ENCODE measurements at regions not wholly inside any gene's neighbourhood (a gene's known extent, or its start where the extent isn't known, plus 50 kb on each side); places are given as distances from the start of the nearest gene placed in this dataset.

- no peaks in the 10 kb centered on the region for H3K36me3 ChIP-seq (ENCODE audit: insufficient read depth)
- no peak overlapping the region for H3K4me3 ChIP-seq (IDR thresholded peaks at IDR 0.05; ENCODE audit: insufficient read depth, low read depth, low read length)
- no peak overlapping the region for H3K27ac ChIP-seq
- no peak overlapping the region for H2AFZ ChIP-seq (ENCODE audit: low read depth)
- H3K9ac ChIP-seq, result no peak overlapping the region
- H3K4me2 ChIP-seq, result no peak overlapping the region
- H3K79me2 ChIP-seq (ENCODE audit: insufficient read depth, low read depth), result no peaks in the 10 kb centered on the region
- H3K4me1 ChIP-seq (ENCODE audit: low read depth, poor library complexity, severe bottlenecking), result no peaks in the 10 kb centered on the region
- TF ChIP-seq, protein P1, sequence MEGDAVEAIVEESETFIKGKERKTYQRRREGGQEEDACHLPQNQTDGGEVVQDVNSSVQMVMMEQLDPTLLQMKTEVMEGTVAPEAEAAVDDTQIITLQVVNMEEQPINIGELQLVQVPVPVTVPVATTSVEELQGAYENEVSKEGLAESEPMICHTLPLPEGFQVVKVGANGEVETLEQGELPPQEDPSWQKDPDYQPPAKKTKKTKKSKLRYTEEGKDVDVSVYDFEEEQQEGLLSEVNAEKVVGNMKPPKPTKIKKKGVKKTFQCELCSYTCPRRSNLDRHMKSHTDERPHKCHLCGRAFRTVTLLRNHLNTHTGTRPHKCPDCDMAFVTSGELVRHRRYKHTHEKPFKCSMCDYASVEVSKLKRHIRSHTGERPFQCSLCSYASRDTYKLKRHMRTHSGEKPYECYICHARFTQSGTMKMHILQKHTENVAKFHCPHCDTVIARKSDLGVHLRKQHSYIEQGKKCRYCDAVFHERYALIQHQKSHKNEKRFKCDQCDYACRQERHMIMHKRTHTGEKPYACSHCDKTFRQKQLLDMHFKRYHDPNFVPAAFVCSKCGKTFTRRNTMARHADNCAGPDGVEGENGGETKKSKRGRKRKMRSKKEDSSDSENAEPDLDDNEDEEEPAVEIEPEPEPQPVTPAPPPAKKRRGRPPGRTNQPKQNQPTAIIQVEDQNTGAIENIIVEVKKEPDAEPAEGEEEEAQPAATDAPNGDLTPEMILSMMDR (conservative IDR thresholded peaks at IDR 0.05; ENCODE audit: low read depth, low read length), result no peak
- H3K27me3 ChIP-seq (ENCODE audit: insufficient read depth, low read depth), result no peaks in the 10 kb centered on the region
- no peaks in the 10 kb centered on the region for H4K20me1 ChIP-seq (ENCODE audit: insufficient read depth)
Observed at GRCh38 chr4:162793004-162793403, 373.7 kb downstream of the NAF1 start.

GRCh38 chr4:162791226-162791625 lies 375.5 kb downstream of the NAF1 start:
- no peak overlapping the region for H3K4me2 ChIP-seq
- H3K9ac ChIP-seq, result no peak overlapping the region
- no peaks in the 10 kb centered on the region for H3K27me3 ChIP-seq (ENCODE audit: insufficient read depth, low read depth)
- no peak overlapping the region for H2AFZ ChIP-seq (ENCODE audit: low read depth)
- no peaks in the 10 kb centered on the region for H3K36me3 ChIP-seq (ENCODE audit: insufficient read depth)
- H3K4me1 ChIP-seq (ENCODE audit: low read depth, poor library complexity, severe bottlenecking), result no peaks in the 10 kb centered on the region
- TF ChIP-seq, protein P1 (conservative IDR thresholded peaks at IDR 0.05; ENCODE audit: low read depth, low read length), result no peak
- H4K20me1 ChIP-seq (ENCODE audit: insufficient read depth), result no peaks in the 10 kb centered on the region
- H3K79me2 ChIP-seq (ENCODE audit: insufficient read depth, low read depth), result no peaks in the 10 kb centered on the region
- no peak overlapping the region for H3K4me3 ChIP-seq (IDR thresholded peaks at IDR 0.05; ENCODE audit: insufficient read depth, low read depth, low read length)
- H3K27ac ChIP-seq, result no peak overlapping the region

DNA sequence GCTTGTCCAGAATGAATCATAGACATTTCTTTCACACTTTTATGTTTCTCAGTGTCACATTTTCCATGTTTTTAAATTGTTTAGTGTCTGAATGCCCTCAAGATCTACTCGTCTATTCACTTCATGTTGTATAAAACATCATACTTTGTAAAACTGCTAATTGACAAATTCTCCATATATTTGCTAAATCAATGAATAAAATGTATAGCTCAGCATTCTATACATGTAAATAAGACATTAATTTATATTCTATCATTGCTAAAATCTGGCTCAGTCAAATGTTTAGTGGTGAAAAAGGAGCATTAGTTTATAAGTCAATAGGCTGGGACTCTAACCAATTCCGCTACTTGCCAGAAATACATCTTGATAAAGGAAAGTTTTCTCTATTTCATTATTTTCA lies 379.6 kb downstream of the NAF1 start:
- H3K4me2 ChIP-seq, result no peak overlapping the region
- H3K4me1 ChIP-seq (ENCODE audit: low read depth, poor library complexity, severe bottlenecking), result no peaks in the 10 kb centered on the region
- TF ChIP-seq, protein P1 (conservative IDR thresholded peaks at IDR 0.05; ENCODE audit: low read depth, low read length), result no peak
- H3K9ac ChIP-seq, result no peak overlapping the region
- no peak overlapping the region for H3K4me3 ChIP-seq (IDR thresholded peaks at IDR 0.05; ENCODE audit: insufficient read depth, low read depth, low read length)
- H3K27me3 ChIP-seq (ENCODE audit: insufficient read depth, low read depth), result no peaks in the 10 kb centered on the region
- no peaks in the 10 kb centered on the region for H4K20me1 ChIP-seq (ENCODE audit: insufficient read depth)
- no peaks in the 10 kb centered on the region for H3K36me3 ChIP-seq (ENCODE audit: insufficient read depth)
- no peak overlapping the region for H3K27ac ChIP-seq
- no peaks in the 10 kb centered on the region for H3K79me2 ChIP-seq (ENCODE audit: insufficient read depth, low read depth)
- H2AFZ ChIP-seq (ENCODE audit: low read depth), result no peak overlapping the region

GRCh38 chr4:162782778-162783525 lies 383.7 kb downstream of the NAF1 start:
- no peaks in the 10 kb centered on the region for H4K20me1 ChIP-seq (ENCODE audit: insufficient read depth)
- H3K9ac ChIP-seq, result no peak overlapping the region
- TF ChIP-seq, protein P1 (conservative IDR thresholded peaks at IDR 0.05; ENCODE audit: low read depth, low read length), result no peak
- no peaks in the 10 kb centered on the region for H3K27me3 ChIP-seq (ENCODE audit: insufficient read depth, low read depth)
- no peak overlapping the region for H3K27ac ChIP-seq
- H2AFZ ChIP-seq (ENCODE audit: low read depth), result no peak overlapping the region
- H3K4me3 ChIP-seq (IDR thresholded peaks at IDR 0.05; ENCODE audit: insufficient read depth, low read depth, low read length), result no peak overlapping the region
- no peaks in the 10 kb centered on the region for H3K79me2 ChIP-seq (ENCODE audit: insufficient read depth, low read depth)
- H3K36me3 ChIP-seq (ENCODE audit: insufficient read depth), result no peaks in the 10 kb centered on the region
- no peaks in the 10 kb centered on the region for H3K4me1 ChIP-seq (ENCODE audit: low read depth, poor library complexity, severe bottlenecking)
- no peak overlapping the region for H3K4me2 ChIP-seq
